ENCODE measurements at regions not wholly inside any gene's neighbourhood (a gene's known extent, or its start where the extent isn't known, plus 50 kb on each side); places are given as distances from the start of the nearest gene placed in this dataset.

DNA sequence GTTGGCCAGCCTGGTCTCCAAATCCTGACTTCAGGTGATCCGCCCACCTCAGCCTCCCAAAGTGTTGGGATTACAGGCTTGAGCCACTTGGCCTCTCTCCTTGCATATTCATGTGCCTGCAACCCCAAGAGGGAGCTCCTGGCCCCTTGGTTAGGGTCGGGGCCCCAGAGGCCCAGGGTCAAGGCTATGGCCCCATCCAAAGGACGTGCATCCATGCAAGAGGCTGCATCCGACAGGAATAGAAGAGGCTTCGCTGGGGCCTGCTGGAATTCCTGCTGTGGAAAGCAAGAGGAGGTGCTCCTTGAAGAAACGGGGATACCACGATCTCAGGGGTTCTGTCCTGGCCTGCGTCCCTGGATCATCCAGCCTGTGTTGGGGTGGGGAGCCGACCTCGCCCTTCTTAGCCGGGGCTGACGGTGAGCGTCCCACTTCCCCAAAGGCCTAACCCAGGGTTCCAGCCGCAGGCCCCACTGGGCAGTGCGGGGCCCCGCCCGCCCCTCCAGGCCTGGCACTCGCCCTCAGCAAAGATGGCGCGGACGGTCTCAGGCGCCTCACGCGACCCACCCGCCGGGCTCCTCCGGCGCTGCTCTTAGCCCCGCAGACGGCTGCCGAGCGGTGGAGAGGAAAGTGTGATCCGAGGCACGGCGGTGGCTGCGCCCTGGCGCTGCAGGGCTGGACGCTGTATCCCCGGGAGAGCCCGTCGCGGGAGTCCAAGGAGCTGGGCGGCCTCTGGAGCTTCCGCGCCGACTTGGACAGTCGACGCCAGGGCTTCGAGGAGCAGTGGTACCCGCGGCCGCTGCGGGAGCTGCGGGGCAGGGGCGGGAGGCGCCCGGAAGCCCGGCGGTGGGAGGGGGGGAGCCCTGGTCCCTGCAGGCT is 54.7 kb downstream of the ZNF727 start:
- intact Hi-C loops (cut with DNase I, micrococcal nuclease) = no loop called here
- no peak overlapping the region for H3K4me3 ChIP-seq
- peaks cover 79% of the 10 kb centered on the region for H3K9me3 ChIP-seq
- TF ChIP-seq, protein P1, sequence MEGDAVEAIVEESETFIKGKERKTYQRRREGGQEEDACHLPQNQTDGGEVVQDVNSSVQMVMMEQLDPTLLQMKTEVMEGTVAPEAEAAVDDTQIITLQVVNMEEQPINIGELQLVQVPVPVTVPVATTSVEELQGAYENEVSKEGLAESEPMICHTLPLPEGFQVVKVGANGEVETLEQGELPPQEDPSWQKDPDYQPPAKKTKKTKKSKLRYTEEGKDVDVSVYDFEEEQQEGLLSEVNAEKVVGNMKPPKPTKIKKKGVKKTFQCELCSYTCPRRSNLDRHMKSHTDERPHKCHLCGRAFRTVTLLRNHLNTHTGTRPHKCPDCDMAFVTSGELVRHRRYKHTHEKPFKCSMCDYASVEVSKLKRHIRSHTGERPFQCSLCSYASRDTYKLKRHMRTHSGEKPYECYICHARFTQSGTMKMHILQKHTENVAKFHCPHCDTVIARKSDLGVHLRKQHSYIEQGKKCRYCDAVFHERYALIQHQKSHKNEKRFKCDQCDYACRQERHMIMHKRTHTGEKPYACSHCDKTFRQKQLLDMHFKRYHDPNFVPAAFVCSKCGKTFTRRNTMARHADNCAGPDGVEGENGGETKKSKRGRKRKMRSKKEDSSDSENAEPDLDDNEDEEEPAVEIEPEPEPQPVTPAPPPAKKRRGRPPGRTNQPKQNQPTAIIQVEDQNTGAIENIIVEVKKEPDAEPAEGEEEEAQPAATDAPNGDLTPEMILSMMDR (IDR thresholded peaks at IDR 0.05) = no peak
- DNase-seq = no peak
- no peaks in the 10 kb centered on the region for H3K36me3 ChIP-seq (ENCODE audit: low read depth)
- no peaks in the 10 kb centered on the region for H3K4me1 ChIP-seq (ENCODE audit: low read depth)
- ATAC-seq = no peak

DNA sequence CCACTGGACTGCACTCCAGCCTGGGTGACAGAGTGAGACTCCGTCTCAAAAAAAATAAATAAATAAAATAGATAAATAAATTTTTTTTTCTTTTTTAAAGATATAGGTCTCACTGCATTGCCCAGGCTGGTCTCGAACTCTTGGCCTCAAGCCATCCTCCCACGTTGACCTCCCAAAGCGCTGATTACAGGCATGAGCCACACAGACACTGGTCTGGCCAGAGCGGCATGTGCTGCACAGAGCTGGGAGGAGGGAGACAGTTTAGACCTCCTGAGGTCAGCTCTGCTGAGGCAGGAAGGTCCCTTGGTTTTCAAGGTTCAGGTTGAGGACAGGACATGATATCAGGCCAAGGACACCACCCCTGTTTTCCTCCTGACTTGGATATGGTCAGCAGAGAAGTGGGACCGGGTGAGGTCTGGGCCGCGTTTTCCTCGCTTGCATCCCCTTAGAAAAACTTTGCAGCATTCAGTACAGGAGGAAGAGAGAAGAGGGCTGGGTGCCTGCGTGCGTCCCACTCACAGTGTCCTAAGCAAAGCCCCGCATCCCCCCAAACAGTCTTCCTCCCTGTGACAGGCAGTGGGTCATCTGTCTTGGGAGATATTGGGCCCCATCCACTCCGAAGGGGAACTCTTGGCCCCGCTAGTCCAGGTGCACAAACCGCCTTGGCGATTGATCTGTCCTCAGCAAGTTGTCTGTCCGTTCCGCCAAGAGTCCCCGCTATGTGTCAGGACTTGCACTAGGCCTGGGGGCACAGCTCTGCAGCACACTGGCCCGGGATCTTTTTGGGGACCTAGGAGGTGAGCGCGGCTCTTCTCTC is 56.1 kb downstream of the ZNF727 start:
- Histone ChIP-seq H3K4me1 (ENCODE audit: low read depth) (no peaks in the 10 kb centered on the region), H3K9me3 (peaks cover 65% of the 10 kb centered on the region), H3K36me3 (ENCODE audit: low read depth) (no peaks in the 10 kb centered on the region), H3K4me3 (no peak overlapping the region)
- no peak for DNase-seq
- TF ChIP-seq, protein P1 (IDR thresholded peaks at IDR 0.05) = no peak
- intact Hi-C loops (cut with DNase I, micrococcal nuclease) = no loop called here
- ATAC-seq = no peak

DNA sequence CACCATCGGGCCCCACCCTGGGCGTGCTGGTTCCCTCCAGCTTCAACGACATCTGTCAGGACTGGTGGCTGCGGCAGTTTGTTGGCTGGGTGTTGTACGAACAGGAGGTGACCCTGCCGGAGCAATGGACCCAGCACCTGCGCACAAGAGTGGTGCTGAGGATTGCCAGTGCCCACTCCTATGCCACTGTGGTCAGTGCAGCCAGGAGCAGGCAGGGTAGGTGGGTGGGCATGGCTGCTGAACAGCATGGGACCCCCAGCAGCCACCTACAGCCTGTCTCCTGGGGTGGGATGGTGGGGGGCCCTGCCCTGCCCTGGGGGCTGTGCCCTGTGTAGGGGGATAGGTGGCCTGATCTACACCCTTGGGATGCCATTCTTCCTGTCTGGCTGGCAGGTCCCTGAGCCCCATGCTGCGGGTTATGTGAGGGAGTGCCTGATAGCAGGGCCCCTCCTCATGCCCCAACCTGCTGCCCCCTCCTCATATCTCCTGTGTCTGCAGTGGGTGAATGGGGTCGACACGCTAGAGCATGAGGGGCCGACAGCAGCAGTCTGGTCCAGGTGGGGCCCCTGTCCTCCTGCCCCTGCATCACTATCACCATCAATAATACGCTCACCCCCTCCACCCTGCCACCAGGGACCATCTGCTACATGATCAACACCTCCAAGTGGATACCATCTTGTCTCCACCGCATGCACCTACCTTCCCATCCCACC is 56.9 kb downstream of the ZNF727 start:
- no peaks in the 10 kb centered on the region for H3K4me1 ChIP-seq (ENCODE audit: low read depth)
- TF ChIP-seq, protein P1 (IDR thresholded peaks at IDR 0.05) = no peak
- H3K9me3 ChIP-seq = peaks cover 57% of the 10 kb centered on the region
- H3K36me3 ChIP-seq (ENCODE audit: low read depth) = no peaks in the 10 kb centered on the region
- no peak for DNase-seq
- H3K4me3 ChIP-seq = no peak overlapping the region
- intact Hi-C loops (cut with DNase I, micrococcal nuclease) = no loop called here
- ATAC-seq = no peak

DNA sequence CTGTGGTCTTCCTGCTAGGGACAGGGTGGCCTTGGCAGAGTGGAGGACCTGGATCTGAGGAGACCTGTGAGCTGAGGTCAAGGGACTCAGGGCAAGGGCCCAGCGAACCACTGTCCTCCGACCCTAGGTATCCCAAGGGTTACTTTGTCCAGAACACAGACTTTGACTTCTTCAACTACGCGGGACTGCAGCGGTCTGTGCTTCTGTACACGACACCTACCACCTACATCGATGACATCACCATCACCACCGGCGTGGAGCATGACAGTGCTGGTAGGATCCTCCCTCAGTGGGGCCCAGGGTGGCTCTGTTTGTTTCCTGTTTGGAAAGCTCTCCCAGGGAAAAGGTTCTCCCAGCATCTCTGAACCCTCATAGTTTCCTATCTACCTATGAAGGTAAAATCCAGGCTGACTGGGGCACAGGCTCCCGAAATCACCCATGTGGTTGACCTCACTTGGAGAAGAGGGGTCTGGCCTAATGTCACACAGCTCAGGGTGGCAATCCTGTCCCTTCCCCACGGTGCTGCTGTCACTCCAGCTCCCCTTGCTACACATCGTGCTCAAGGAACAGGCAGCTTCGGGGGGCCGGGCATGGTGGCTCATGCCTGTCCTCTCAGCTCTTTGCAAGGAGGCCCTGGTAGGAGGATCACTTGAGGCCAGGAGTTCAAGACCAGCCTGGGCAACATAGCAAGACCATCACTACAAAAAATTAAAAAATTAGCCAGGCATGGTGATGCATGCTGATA is 57.6 kb downstream of the ZNF727 start:
- TF ChIP-seq, protein P1 (IDR thresholded peaks at IDR 0.05) = no peak
- Histone ChIP-seq H3K4me3 (no peak overlapping the region), H3K9me3 (peaks cover 50% of the 10 kb centered on the region), H3K36me3 (ENCODE audit: low read depth) (no peaks in the 10 kb centered on the region), H3K4me1 (ENCODE audit: low read depth) (no peaks in the 10 kb centered on the region)
- DNase-seq (no peak), ATAC-seq (no peak)
- intact Hi-C loops (cut with DNase I, micrococcal nuclease) = no loop called here

GRCh38 chr7:64113981-64114380 is 68.7 kb downstream of the ZNF727 start:
- ATAC-seq = no peak
- TF ChIP-seq, protein P1 (IDR thresholded peaks at IDR 0.05) = no peak
- Histone ChIP-seq H3K4me1 (ENCODE audit: low read depth) (no peaks in the 10 kb centered on the region), H3K4me3 (no peak overlapping the region), H3K9me3 (peaks cover 53% of the 10 kb centered on the region), H3K36me3 (ENCODE audit: low read depth) (no peaks in the 10 kb centered on the region)
- intact Hi-C loops (cut with DNase I, micrococcal nuclease) = no loop called here
- no peak for DNase-seq
